Naive B cell (primary cell): ENCODE measurements at regions not wholly inside any gene's neighbourhood (a gene's known extent, or its start where the extent isn't known, plus 50 kb on each side); places are given as distances from the start of the nearest gene placed in this dataset.

ENCODE experiments used
- ATAC-seq, 2 donors: fragments of 150-1000 bp; cut with Tn5 transposase; 2 replicates each; pipeline ENCODE4 v1.10.0; 2021; ENCODE audit warnings: low read depth in 2 of 2, mild to moderate bottlenecking in 2 of 2, moderate library complexity in 2 of 2
- DNase-seq: peaks from one replicate; pipeline ENCODE4 v3.0.0; 2022
- H3K27ac Mint-ChIP-seq, 6 donors: one replicate each; pipeline ENCODE4 v1.8.0; 2020 to 2022; ENCODE audit warnings: mild to moderate bottlenecking in 6 of 6, mixed read lengths in 6 of 6, moderate library complexity in 5 of 6, inconsistent platforms in 2 of 6
- H3K27me3 Mint-ChIP-seq, 3 donors: one replicate each; pipeline ENCODE4 v1.8.0; 2021 to 2022; ENCODE audit warnings: mixed read lengths in 3 of 3, mild to moderate bottlenecking in 1 of 3
- H3K36me3 Mint-ChIP-seq, 2 donors: one replicate each; pipeline ENCODE4 v1.8.0; 2020 to 2022; ENCODE audit warnings: mixed read lengths in 2 of 2, inconsistent platforms in 1 of 2, mild to moderate bottlenecking in 1 of 2
- H3K4me1 Mint-ChIP-seq, 3 donors: one replicate each; pipeline ENCODE4 v1.8.0; 2020 to 2022; ENCODE audit warnings: mixed read lengths in 3 of 3, inconsistent platforms in 1 of 3, mild to moderate bottlenecking in 1 of 3, moderate library complexity in 1 of 3
- H3K4me3 Mint-ChIP-seq, 8 donors: one replicate each; pipeline ENCODE4 v1.8.0; 2020 to 2022; ENCODE audit warnings: mild to moderate bottlenecking in 8 of 8, mixed read lengths in 8 of 8, moderate library complexity in 8 of 8, inconsistent platforms in 2 of 8
- H3K9me3 Mint-ChIP-seq, 7 donors: one replicate each; pipeline ENCODE4 v1.8.0; 2020 to 2022; ENCODE audit warnings: mixed read lengths in 7 of 7, mild to moderate bottlenecking in 5 of 7, inconsistent platforms in 2 of 7, moderate library complexity in 1 of 7

DNA sequence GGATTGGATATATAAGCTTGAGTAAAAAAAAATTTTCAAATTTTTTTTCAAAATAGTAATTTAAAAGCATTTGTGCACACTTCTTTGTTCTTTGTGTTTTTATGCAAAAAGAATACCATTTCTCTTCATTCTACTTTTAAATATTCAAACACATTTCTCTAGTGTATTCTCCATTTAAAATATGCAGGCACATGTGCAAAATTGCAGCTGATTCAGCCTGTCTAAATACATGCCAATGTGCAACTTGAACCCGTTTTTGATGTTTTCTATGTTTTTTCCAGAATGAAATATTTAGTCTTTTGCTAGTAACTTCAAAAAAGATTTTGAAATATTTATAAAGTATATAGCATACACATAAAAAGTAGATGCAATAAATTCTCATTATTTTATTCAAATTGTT is 411.8 kb downstream of the MMUT start:
- no peaks in the 10 kb centered on the region for H3K36me3 Mint-ChIP-seq
- H3K4me3 Mint-ChIP-seq = no peak overlapping the region
- no peak overlapping the region for H3K27ac Mint-ChIP-seq
- H3K4me1 Mint-ChIP-seq = no peaks in the 10 kb centered on the region
- DNase-seq (no peak), ATAC-seq (no peak)
- peaks cover 0 to 11% (median 0%) of the 10 kb centered on the region in 7 donors for H3K9me3 Mint-ChIP-seq
- H3K27me3 Mint-ChIP-seq = no peaks in the 10 kb centered on the region

- ATAC-seq (no peak), DNase-seq (no peak)
- Mint-ChIP-seq H3K27ac (no peak overlapping the region), H3K4me3 (no peak overlapping the region), H3K9me3 (peaks cover 0 to 11% (median 2%) of the 10 kb centered on the region in 7 donors), H3K4me1 (no peaks in the 10 kb centered on the region), H3K36me3 (no peaks in the 10 kb centered on the region), H3K27me3 (no peaks in the 10 kb centered on the region)
Measured at GRCh38 chr6:49050584-49050983, 412.5 kb downstream of the MMUT start.

DNA sequence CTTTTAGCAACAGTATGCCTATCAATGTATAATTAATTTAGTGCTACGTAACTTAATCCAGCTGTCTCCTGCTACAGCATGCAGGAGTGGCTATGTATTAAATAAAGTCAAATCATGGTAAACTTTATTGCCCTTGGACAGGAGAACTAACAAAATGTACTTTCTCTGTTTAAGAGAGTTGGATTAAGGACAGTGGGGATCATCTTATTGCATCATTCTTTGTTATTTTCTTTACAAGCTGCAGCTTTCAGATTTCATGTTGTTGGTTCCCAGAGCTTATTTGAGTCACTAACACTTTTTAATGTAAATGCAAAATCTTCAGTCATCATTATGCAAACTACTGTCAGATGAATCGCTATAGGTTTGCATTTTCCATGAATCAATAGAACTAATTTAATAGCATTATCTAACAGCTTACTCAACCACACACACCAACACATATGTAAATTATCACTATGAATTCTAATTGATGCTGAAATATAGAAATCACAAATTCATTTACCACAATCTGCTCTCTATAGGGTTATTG is 424.7 kb downstream of the MMUT start:
- no peak for DNase-seq
- no peak for ATAC-seq
- no peaks in the 10 kb centered on the region for H3K27me3 Mint-ChIP-seq
- H3K36me3 Mint-ChIP-seq = no peaks in the 10 kb centered on the region
- H3K9me3 Mint-ChIP-seq = peaks cover 0 to 27% (median 6%) of the 10 kb centered on the region in 7 donors
- no peak overlapping the region for H3K27ac Mint-ChIP-seq
- no peak overlapping the region for H3K4me3 Mint-ChIP-seq
- H3K4me1 Mint-ChIP-seq = no peaks in the 10 kb centered on the region

GRCh38 chr6:49030251-49031020 is 432.6 kb downstream of the MMUT start:
- Mint-ChIP-seq H3K9me3 (peaks cover 0 to 6% (median 4%) of the 10 kb centered on the region in 7 donors), H3K27me3 (no peaks in the 10 kb centered on the region), H3K27ac (no peak overlapping the region), H3K4me1 (no peaks in the 10 kb centered on the region), H3K36me3 (no peaks in the 10 kb centered on the region), H3K4me3 (no peak overlapping the region)
- no peak for DNase-seq
- no peak for ATAC-seq

GRCh38 chr6:49027644-49028043 is 435.4 kb downstream of the MMUT start:
- no peak overlapping the region for H3K4me3 Mint-ChIP-seq
- no peaks in the 10 kb centered on the region for H3K27me3 Mint-ChIP-seq
- DNase-seq = no peak
- no peaks in the 10 kb centered on the region for H3K4me1 Mint-ChIP-seq
- H3K9me3 Mint-ChIP-seq = peaks cover 1 to 11% (median 6%) of the 10 kb centered on the region in 7 donors
- H3K27ac Mint-ChIP-seq = no peak overlapping the region
- ATAC-seq = no peak
- H3K36me3 Mint-ChIP-seq = no peaks in the 10 kb centered on the region

DNA sequence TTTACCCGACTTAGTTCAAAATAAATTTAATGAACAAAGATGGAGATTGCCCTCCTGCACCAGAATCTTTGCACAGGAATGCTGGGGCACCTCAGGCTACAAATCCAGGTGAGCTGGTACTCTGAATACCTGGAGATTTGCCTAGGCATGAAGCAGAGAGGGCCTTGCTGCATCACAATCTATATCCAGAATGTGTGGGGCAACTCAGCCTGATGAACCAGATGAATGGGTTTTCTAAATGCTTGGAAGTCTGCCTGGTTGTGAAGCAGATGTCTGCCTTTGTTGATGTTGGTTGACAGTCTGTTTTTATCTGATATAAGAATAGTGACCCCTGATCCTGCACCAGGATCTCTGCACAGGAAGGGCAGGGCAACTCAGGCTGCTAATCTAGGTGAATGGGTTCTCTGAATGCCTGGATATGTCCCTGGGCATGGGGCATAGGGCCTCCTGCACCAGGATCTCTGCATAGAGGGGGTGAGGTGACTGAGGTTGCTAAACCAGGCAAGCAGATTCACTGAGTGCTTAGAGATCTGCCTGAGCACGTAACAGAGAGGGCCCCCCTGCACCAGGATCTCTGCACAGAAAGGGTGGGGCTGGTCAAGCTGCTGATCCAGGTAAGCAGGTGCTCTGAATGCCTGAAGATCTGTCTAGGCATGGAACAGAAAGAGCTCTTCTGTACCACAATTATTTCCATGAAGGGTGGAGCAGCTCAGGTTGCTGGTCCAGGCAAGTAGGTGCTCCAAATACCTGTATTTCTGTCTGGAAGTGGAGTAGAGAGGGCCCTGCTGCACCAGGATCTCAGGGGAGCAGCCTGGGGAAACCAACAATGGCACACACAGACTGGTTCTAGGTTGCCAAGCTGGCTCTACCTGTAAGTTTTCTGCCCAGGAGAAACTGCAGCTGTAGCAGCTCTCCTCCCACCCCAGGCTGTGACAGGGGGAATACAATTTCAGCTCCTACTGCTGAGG is 437.5 kb downstream of the MMUT start:
- ATAC-seq = no peak
- Mint-ChIP-seq H3K9me3 (peaks cover 1 to 26% (median 9%) of the 10 kb centered on the region in 7 donors), H3K27me3 (no peaks in the 10 kb centered on the region), H3K4me3 (no peak overlapping the region), H3K4me1 (no peaks in the 10 kb centered on the region), H3K36me3 (no peaks in the 10 kb centered on the region), H3K27ac (no peak overlapping the region)
- DNase-seq = no peak

- Mint-ChIP-seq H3K27me3 (no peaks in the 10 kb centered on the region), H3K36me3 (no peaks in the 10 kb centered on the region), H3K9me3 (peaks cover 0 to 5% (median 3%) of the 10 kb centered on the region in 7 donors), H3K4me1 (no peaks in the 10 kb centered on the region), H3K4me3 (peak overlapping the region in 1 of 8 donors; percentile 30), H3K27ac (no peak overlapping the region)
- ATAC-seq (no peak), DNase-seq (no peak)
Measured at GRCh38 chr6:49004801-49005200, 458.3 kb downstream of the MMUT start.

GRCh38 chr6:49003348-49003747 is 459.7 kb downstream of the MMUT start:
- Mint-ChIP-seq H3K4me3 (no peak overlapping the region), H3K36me3 (no peaks in the 10 kb centered on the region)

DNA sequence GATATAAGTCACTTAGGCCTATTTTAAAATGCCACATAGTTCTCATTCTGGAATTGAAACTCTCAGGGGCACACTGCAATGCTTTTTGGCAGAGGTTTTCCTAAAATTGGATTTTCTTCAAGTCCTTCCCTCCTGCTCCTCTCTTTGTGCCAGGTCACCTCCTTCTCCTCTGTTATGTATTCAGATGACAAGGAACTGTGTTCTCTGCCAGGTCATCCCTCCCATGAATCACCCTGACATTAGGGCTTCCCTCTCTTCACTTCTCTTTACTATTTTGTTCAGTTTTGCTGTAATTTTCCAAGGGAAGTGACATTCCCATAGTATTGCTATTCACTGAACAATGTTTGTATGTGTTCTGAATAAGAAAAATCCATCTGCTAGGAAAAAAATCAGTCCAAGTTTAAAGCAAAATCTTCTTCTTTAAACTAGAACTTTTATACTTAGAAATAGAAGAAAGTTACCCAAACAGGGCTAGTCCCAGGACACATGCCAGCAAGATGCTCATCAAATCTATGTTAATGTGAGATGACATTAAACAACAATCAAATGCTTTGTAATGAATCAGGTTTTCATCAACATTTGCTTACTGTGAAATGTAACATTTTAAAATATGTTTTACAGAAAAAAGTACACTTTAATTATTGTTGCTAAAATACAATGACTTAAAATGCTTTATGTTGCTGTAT is 461.1 kb downstream of the MMUT start:
- Mint-ChIP-seq H3K36me3 (no peaks in the 10 kb centered on the region), H3K4me3 (no peak overlapping the region)

More at GRCh38 chr6:49003348-49003747, 459.7 kb downstream of the MMUT start:
- ATAC-seq (no peak), DNase-seq (no peak)
- Mint-ChIP-seq H3K4me1 (no peaks in the 10 kb centered on the region), H3K27me3 (no peaks in the 10 kb centered on the region), H3K27ac (no peak overlapping the region), H3K9me3 (peaks cover 0 to 5% (median 0%) of the 10 kb centered on the region in 7 donors)

GRCh38 chr6:48998574-48998973 is 464.5 kb downstream of the MMUT start:
- no peaks in the 10 kb centered on the region for H3K27me3 Mint-ChIP-seq
- no peaks in the 10 kb centered on the region for H3K4me1 Mint-ChIP-seq
- ATAC-seq = no peak
- no peak overlapping the region for H3K27ac Mint-ChIP-seq
- DNase-seq = no peak
- H3K4me3 Mint-ChIP-seq = no peak overlapping the region
- H3K9me3 Mint-ChIP-seq = peaks cover 0 to 20% (median 8%) of the 10 kb centered on the region in 7 donors
- no peaks in the 10 kb centered on the region for H3K36me3 Mint-ChIP-seq

More for the DNA sequence above, 461.1 kb downstream of the MMUT start:
- peaks cover 0 to 4% (median 0%) of the 10 kb centered on the region in 7 donors for H3K9me3 Mint-ChIP-seq
- ATAC-seq (no peak), DNase-seq (no peak)
- H3K4me1 Mint-ChIP-seq = no peaks in the 10 kb centered on the region
- H3K27me3 Mint-ChIP-seq = no peaks in the 10 kb centered on the region
- H3K27ac Mint-ChIP-seq = no peak overlapping the region

GRCh38 chr6:48996461-48997119 is 466.5 kb downstream of the MMUT start:
- Mint-ChIP-seq H3K4me3 (no peak overlapping the region), H3K27ac (no peak overlapping the region), H3K36me3 (no peaks in the 10 kb centered on the region), H3K4me1 (no peaks in the 10 kb centered on the region), H3K27me3 (no peaks in the 10 kb centered on the region), H3K9me3 (peaks cover under 1 to 20% (median 8%) of the 10 kb centered on the region in 7 donors)
- DNase-seq (no peak), ATAC-seq (no peak)

- DNase-seq (no peak), ATAC-seq (no peak)
- H3K36me3 Mint-ChIP-seq = no peaks in the 10 kb centered on the region
- H3K4me3 Mint-ChIP-seq = no peak overlapping the region
- no peaks in the 10 kb centered on the region for H3K27me3 Mint-ChIP-seq
- no peak overlapping the region for H3K27ac Mint-ChIP-seq
- H3K9me3 Mint-ChIP-seq = peaks cover 2 to 20% (median 16%) of the 10 kb centered on the region in 7 donors
- no peaks in the 10 kb centered on the region for H3K4me1 Mint-ChIP-seq
Measured at GRCh38 chr6:48994811-48995210, 468.2 kb downstream of the MMUT start.

DNA sequence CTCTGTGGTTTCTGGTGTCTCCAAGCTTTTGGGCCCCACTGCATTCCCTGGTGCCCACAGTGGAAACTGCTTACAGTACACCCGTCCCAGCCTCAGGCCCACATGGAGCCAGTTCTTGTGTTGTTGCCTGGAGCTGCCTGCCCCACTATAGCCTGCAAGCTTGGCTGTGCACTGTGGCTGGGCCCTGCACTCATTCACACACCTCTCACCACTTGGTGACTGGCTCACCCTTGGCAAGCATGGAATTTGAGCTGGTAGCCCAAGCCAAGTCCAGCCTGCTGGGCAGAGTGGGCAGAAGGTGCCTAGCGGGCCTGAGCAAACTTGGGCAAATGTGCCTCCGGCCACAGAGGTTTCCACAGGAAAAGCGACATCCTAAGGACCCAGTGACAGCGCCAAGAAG is 472.3 kb downstream of the MMUT start:
- peaks cover 4 to 38% (median 12%) of the 10 kb centered on the region in 7 donors for H3K9me3 Mint-ChIP-seq
- no peaks in the 10 kb centered on the region for H3K27me3 Mint-ChIP-seq
- ATAC-seq = no peak
- no peaks in the 10 kb centered on the region for H3K36me3 Mint-ChIP-seq
- no peak overlapping the region for H3K27ac Mint-ChIP-seq
- H3K4me1 Mint-ChIP-seq = no peaks in the 10 kb centered on the region
- no peak overlapping the region for H3K4me3 Mint-ChIP-seq
- no peak for DNase-seq
